Fibroblast of gingiva (primary cell): ENCODE measurements at regions not wholly inside any gene's neighbourhood (a gene's known extent, or its start where the extent isn't known, plus 50 kb on each side); places are given as distances from the start of the nearest gene placed in this dataset.
A peak's percentile ranks its signal among the peaks of the same experiment; 100 is the strongest.
"Not testable (repeated sequence)": the region's sequence is repeated elsewhere in the genome, so short reads cannot be mapped to it uniquely, and the experiment has no call there.

ENCODE experiments used
- DNase-seq: peaks from one replicate; pipeline ENCODE4 v3.0.0-alpha.2; 2011; ENCODE audit warnings: low read depth

GRCh38 chr4:181870326-181870725, 372.9 kb upstream of the TENM3 start:
- no peak for DNase-seq

GRCh38 chr4:181874602-181875001, 368.6 kb upstream of the TENM3 start:
- DNase-seq, result no peak

DNA sequence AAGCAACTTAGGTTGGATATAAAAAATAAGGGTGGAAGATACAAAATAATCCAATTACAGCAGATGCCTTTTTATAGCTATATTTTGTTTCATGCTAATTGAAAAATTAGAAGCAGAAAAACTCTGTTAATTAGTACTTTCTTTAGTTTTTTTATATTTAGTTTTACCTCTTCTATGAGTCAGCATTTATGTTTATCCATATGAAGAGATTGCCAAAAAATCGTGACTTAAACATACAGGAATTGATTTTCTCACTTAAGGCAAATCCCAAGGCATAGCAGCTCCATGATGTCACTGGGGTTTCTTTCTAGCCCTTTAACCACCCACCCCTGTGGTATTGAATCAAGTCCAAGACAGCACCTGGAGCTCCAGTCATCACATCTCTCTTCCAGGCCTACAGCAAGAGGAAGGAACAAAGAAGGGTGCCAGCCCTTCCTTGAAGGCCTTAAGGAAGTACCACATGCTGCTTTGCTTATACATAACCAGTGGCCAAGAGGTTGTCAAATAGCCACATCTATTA, 365.8 kb upstream of the TENM3 start:
- DNase-seq, result no peak

DNA sequence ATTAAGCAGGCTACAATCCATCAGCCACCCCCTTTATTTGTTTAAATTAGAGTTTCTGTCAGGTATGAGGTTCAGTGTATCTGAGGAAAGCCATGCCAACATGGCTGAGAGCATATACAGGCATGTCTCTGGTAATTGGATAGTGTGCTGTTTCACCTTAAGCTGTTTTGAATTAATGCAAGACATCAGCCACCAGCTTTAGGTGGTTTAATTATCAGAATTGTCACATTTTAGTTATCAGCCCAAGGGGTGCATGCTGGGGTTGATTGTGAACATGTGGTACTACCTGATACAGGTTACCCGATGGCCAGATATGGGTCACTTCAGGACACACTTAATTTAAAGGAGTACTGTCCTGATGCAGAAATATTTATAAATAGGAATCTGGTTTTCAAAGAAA, 353.2 kb upstream of the TENM3 start:
- no peak for DNase-seq

GRCh38 chr4:181890911-181891310, 352.3 kb upstream of the TENM3 start:
- DNase-seq, result no peak

DNA sequence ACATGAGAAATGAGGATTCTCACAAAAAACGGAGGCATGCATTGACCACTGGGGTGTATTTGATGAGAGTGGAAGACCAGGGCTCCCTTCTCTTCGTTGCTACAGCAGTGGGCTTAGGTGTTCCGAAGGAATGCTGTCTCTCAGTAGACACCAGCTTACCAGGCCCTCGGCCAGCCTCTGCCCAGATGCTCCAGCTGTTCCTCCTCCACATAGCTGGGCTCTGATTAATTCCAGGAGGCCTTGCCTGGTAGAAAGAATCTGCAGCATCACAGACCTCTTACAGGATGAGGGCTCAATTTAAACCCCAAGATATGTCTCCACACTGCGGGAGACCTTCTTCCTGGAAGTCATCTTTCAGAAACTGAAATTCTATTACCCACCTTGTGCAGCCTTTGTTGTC, 346.6 kb upstream of the TENM3 start:
- no peak for DNase-seq

DNA sequence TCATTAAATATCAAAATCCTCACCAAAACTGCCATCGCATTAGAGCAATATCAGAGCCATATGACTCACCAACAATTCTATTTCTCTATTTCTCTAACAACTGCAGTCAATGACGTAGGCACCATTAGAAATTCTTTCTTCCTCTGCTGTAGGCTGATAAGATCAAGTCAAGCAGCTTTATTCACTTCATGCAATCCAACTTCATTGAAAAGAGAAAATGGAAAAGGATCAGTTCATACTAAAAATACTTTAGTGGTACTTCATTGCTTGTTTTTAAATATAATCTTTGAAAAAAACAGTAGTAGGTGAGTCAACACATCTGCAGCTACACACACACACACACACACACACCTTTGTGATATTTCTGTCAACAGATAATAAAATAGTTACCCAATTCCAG, 345.3 kb upstream of the TENM3 start:
- DNase-seq, result no peak

DNA sequence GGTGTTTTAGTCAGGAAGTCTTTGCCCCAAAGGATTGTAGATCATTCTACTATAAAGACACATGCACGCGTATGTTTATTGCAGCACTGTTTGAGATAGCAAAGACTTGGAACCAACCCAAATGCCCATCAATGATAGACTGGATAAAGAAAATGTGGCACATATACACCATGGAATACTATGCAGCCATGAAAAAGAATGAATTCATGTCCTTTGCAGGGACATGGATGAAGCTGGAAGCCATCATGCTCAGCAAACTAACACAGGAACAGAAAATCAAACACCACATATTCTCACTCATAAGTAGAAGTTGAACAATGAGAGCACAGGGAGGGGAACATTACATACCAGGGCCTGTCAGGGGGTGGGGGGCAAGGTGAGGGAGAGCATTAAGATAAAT, 340.8 kb upstream of the TENM3 start:
- not testable (repeated sequence) for DNase-seq

DNA sequence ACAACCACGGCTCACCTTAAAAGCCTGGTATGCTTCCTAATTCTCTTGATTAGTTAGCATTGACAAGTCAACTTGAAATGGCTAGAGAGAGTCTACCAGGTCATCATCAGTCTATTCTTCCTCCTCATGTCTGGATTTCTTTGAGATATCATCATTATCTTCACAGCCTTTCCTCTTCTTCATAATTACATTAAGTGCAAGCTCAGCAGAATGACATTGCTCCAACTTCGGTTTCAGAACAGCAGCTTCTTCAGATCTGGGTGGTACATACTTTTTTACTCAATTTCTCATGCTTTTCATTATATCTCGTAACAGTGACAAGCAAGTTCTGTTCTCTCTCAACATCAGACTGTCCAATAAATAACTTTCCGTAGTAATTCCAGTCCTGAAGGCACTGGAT, 337.5 kb upstream of the TENM3 start:
- DNase-seq, result no peak

DNA sequence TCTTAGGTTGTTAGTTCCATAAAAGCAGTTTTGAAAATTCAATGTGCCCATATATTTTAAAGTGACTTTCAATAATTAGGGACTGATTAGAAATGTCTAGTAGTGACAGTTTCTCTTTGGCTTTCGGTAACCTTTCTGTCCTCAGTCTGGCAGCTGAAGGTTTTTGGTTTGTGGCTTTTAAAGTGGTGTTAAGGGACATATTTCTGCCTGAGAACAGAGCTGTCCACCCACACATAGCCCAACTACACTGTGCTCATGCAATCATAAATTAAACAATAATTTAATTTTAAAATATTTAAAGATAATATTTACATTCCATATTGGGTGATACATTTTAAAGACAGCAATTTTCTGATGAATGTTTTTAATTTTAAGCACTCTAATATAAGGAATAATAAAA, 335.0 kb upstream of the TENM3 start:
- no peak for DNase-seq

DNA sequence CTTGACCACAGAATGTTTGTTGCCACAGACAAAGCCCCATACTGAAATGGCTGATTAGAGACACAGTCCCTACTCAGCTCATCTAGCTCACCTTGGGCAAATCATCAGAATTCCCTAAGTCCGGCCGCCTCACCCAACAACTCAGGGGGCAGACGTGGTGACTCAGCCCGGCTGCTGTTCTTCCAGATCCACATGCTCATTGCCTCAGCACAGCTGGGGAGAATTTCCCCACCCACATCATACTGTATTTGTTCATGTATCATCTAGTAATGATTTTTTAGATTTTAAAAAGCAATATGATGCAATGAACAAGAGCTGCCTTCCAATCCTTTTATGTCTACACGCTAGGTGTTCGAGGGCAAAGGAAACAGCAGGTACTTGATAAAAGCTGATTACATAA, 333.8 kb upstream of the TENM3 start:
- DNase-seq, result peak; percentile 35

DNA sequence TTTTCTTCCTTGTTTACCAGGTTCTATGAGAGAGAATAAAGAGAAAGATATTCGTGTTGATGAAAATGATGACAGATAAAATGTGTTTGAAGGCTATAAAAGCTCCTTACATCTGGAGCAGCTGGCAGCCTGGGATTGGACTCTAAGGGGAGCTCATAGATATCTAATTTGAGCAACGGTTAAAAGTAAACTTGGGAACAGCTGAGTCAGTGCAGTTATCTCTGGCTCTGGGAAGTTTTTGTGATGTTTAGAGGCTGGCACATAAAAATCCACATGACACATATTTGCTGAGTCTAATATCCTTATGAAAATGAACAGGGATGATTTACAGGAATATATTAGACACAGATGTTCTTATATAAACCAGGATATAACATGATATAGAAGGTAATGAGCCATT, 331.8 kb upstream of the TENM3 start:
- DNase-seq, result peak; percentile 18

GRCh38 chr4:181933471-181933870, 309.7 kb upstream of the TENM3 start:
- no peak for DNase-seq

GRCh38 chr4:181938631-181939030, 304.6 kb upstream of the TENM3 start:
- DNase-seq, result no peak

- DNase-seq, result no peak
Measured at GRCh38 chr4:181939199-181939945, 303.8 kb upstream of the TENM3 start.

DNA sequence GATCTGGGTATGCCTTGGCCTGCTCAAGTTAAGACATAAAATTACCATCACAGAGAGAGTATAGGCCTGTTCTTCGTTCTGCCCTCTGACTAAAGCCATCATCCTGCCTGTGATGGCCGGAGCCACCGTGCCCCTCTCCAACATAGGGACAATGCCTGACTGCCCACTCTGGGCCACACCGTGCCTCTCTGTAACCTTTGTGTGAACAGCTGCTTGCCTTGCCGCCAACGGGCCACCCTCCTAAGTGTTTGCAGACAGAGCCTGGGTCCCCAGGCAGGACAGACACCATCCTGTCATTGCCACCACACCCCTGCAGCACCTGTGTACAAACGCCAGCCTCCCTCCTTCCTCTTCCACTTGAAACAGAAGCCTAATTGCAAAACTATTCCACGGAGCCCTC, 298.7 kb upstream of the TENM3 start:
- no peak for DNase-seq

- DNase-seq, result no peak
Measured at GRCh38 chr4:181946902-181947301, 296.3 kb upstream of the TENM3 start.

DNA sequence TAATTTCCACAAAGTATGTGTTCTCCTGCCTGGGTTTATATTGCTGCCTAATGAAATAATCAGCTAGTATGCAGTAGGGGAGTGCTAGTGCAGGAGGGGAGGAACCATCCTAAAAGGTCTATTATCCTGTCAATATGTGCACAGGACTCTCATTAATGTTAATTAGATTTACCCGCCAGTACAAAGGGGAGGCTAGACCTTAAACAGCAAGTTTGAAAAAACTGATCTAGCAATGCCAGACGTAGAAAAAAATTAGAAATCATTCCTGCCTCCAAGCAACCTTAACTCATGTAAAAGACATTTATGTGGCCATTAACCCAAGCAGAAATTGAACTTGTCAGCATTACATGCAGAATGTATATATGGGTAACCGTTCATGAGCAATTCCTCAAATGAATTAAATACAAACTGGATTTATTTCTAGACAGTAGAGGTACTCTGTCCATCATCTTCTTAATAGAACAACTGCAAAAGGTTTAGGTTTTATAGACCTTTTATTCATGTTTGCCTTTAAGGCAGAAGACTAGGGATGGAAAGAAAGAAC, 294.3 kb upstream of the TENM3 start:
- no peak for DNase-seq

DNA sequence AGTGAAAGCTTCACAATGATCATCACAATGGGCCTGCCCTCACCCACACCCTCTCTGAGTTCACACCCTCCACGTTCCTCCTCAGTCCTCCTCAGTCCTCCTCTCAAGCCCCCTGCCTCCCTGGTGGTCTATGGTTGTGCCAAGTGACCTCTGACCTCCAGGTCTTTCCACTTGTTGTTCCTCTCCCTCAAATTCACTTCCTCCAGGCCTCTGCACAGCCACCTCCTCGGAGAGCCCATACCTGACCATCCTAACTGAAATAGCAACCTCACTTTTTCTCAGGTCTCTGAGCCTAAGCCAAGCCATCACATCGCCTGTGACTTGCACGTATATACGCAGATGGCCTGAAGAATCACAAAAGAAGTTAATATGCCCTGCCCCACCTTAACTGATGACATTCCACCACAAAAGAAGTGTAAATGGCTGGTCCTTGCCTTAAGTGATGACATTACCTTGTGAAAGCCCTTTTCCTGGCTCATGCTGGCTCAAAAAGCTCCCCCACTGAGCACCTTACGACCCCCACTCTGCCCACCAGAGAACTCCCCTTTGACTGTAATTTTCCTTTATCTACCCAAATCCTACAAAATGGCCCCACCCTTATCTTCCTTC, 293.4 kb upstream of the TENM3 start:
- no peak for DNase-seq

GRCh38 chr4:181950372-181951127, 292.7 kb upstream of the TENM3 start:
- no peak for DNase-seq

GRCh38 chr4:181951265-181951664, 291.9 kb upstream of the TENM3 start:
- no peak for DNase-seq

- DNase-seq, result peak; percentile 61
Measured at GRCh38 chr4:181952478-181952877, 290.7 kb upstream of the TENM3 start.

- peak; percentile 38 for DNase-seq
Measured at GRCh38 chr4:181956512-181956911, 286.7 kb upstream of the TENM3 start.
